Prostate gland (tissue), 2 donors: ENCODE measurements at regions not wholly inside any gene's neighbourhood (a gene's known extent, or its start where the extent isn't known, plus 50 kb on each side); places are given as distances from the start of the nearest gene placed in this dataset.

Experiments
- CTCF ChIP-seq, 4 experiments: fragments of 200-600 bp in 2 of 4; fragments of 450-650 bp in 2 of 4; sonication (generic) in 2 of 4; IDR thresholded peaks; 1 replicate in 3 of 4; 2 replicates in 1 of 4; pipeline ENCODE4 v1.5.1; 2016 to 2019; ENCODE audit warnings: antibody characterized with exemption in 4 of 4, mild to moderate bottlenecking in 2 of 4, moderate library complexity in 2 of 4
- POLR2A ChIP-seq: fragments of 450-650 bp; IDR thresholded peaks from one replicate; pipeline ENCODE4 v1.6.1; 2016; ENCODE audit warnings: antibody characterized with exemption, mild to moderate bottlenecking
- POLR2AphosphoS5 ChIP-seq: sonication (generic); formaldehyde crosslinking; IDR thresholded peaks from one replicate; pipeline ENCODE4 v1.6.1; 2017; ENCODE audit warnings: antibody characterized with exemption

- no peak for TF ChIP-seq CTCF (IDR thresholded peaks at IDR 0.05)
- TF ChIP-seq POLR2A: no peak
- TF ChIP-seq POLR2AphosphoS5: no peak
These were observed 78.3 kb downstream of the CRLF2 start for GRCh38 chrX:1134156-1134555.
